HFFc6 (cell line): ENCODE measurements at regions not wholly inside any gene's neighbourhood (a gene's known extent, or its start where the extent isn't known, plus 50 kb on each side); places are given as distances from the start of the nearest gene placed in this dataset.

Source experiments
- DNase-seq: peaks from one replicate; pipeline ENCODE4 v3.0.0-alpha.2; 2018
- H3K27ac Mint-ChIP-seq: 2 replicates; pipeline ENCODE4 v1.8.0; 2020; ENCODE audit warnings: mild to moderate bottlenecking, mixed read lengths
- H3K27me3 Mint-ChIP-seq: 2 replicates; pipeline ENCODE4 v1.8.0; 2021; ENCODE audit warnings: mild to moderate bottlenecking, moderate library complexity, mixed read lengths; ENCODE audit not compliant: insufficient read depth
- H3K36me3 Mint-ChIP-seq: 2 replicates; pipeline ENCODE4 v1.8.0; 2021; ENCODE audit warnings: low read depth, mixed read lengths
- H3K4me1 Mint-ChIP-seq: 2 replicates; pipeline ENCODE4 v1.8.0; 2020; ENCODE audit warnings: low read depth, mixed read lengths
- H3K4me3 Mint-ChIP-seq: 2 replicates; pipeline ENCODE4 v1.8.0; 2020; ENCODE audit warnings: mild to moderate bottlenecking, moderate library complexity, mixed read lengths
- H3K9me3 Mint-ChIP-seq: 2 replicates; pipeline ENCODE4 v1.8.0; 2020; ENCODE audit warnings: mild to moderate bottlenecking, mixed read lengths
- CTCF ChIP-seq: fragments of 200-600 bp; sonication (generic); IDR thresholded peaks from 2 replicates; pipeline ENCODE4 v1.5.0; 2021; ENCODE audit warnings: antibody characterized with exemption, mild to moderate bottlenecking

GRCh38 chr4:117874216-117874615 lies 160.1 kb upstream of the NDST3 start:
- H3K9me3 Mint-ChIP-seq: peaks cover 15% of the 10 kb centered on the region
- H3K27me3 Mint-ChIP-seq: no peaks in the 10 kb centered on the region
- no peak for TF ChIP-seq CTCF
- no peak overlapping the region for H3K27ac Mint-ChIP-seq
- no peaks in the 10 kb centered on the region for H3K4me1 Mint-ChIP-seq
- H3K4me3 Mint-ChIP-seq: no peak overlapping the region
- H3K36me3 Mint-ChIP-seq: no peaks in the 10 kb centered on the region
- DNase-seq: no peak

GRCh38 chr4:117889978-117890377 lies 144.3 kb upstream of the NDST3 start:
- Mint-ChIP-seq H3K36me3 (no peaks in the 10 kb centered on the region), H3K27ac (no peak overlapping the region), H3K9me3 (peaks cover 13% of the 10 kb centered on the region), H3K4me1 (no peaks in the 10 kb centered on the region), H3K4me3 (no peak overlapping the region), H3K27me3 (no peaks in the 10 kb centered on the region)
- no peak for DNase-seq
- TF ChIP-seq CTCF: no peak

- H3K27me3 Mint-ChIP-seq: no peaks in the 10 kb centered on the region
- H3K36me3 Mint-ChIP-seq: no peaks in the 10 kb centered on the region
- no peak overlapping the region for H3K27ac Mint-ChIP-seq
- TF ChIP-seq CTCF: no peak
- H3K9me3 Mint-ChIP-seq: peaks cover 20% of the 10 kb centered on the region
- no peaks in the 10 kb centered on the region for H3K4me1 Mint-ChIP-seq
- H3K4me3 Mint-ChIP-seq: no peak overlapping the region
- DNase-seq: no peak
Observed at GRCh38 chr4:117893207-117893606, 141.1 kb upstream of the NDST3 start.

- peaks cover 20% of the 10 kb centered on the region for H3K9me3 Mint-ChIP-seq
- no peak overlapping the region for H3K4me3 Mint-ChIP-seq
- no peaks in the 10 kb centered on the region for H3K36me3 Mint-ChIP-seq
- H3K27ac Mint-ChIP-seq: no peak overlapping the region
- no peak for DNase-seq
- H3K4me1 Mint-ChIP-seq: no peaks in the 10 kb centered on the region
- H3K27me3 Mint-ChIP-seq: no peaks in the 10 kb centered on the region
- TF ChIP-seq CTCF: no peak
Observed at GRCh38 chr4:117898496-117898895, 135.8 kb upstream of the NDST3 start.

GRCh38 chr4:117900832-117901231 lies 133.5 kb upstream of the NDST3 start:
- no peak overlapping the region for H3K4me3 Mint-ChIP-seq
- no peaks in the 10 kb centered on the region for H3K27me3 Mint-ChIP-seq
- no peaks in the 10 kb centered on the region for H3K36me3 Mint-ChIP-seq
- DNase-seq: no peak
- peaks cover 21% of the 10 kb centered on the region for H3K9me3 Mint-ChIP-seq
- TF ChIP-seq CTCF: no peak
- no peak overlapping the region for H3K27ac Mint-ChIP-seq
- no peaks in the 10 kb centered on the region for H3K4me1 Mint-ChIP-seq

- Mint-ChIP-seq H3K4me3 (no peak overlapping the region), H3K4me1 (no peaks in the 10 kb centered on the region), H3K36me3 (no peaks in the 10 kb centered on the region), H3K27me3 (no peaks in the 10 kb centered on the region), H3K9me3 (peaks cover 13% of the 10 kb centered on the region; the same call in 1 of the 2 replicates), H3K27ac (no peak overlapping the region)
- DNase-seq: no peak
- no peak for TF ChIP-seq CTCF
Observed at GRCh38 chr4:117907646-117908045, 126.6 kb upstream of the NDST3 start.
